ENCODE measurements at regions not wholly inside any gene's neighbourhood (a gene's known extent, or its start where the extent isn't known, plus 50 kb on each side); places are given as distances from the start of the nearest gene placed in this dataset.

- Mint-ChIP-seq H3K4me3 (no peak overlapping the region), H3K4me1 (ENCODE audit: low read depth) (no peaks in the 10 kb centered on the region), H3K27me3 (ENCODE audit: low read depth) (no peaks in the 10 kb centered on the region), H3K27ac (no peak overlapping the region), H3K36me3 (ENCODE audit: low read depth) (no peaks in the 10 kb centered on the region), H3K9me3 (no peaks in the 10 kb centered on the region)
- DNase-seq (ENCODE audit: low spot score) = no peak
These were observed 83.6 kb downstream of the HPGD start for GRCh38 chr4:174438711-174439110.

DNA sequence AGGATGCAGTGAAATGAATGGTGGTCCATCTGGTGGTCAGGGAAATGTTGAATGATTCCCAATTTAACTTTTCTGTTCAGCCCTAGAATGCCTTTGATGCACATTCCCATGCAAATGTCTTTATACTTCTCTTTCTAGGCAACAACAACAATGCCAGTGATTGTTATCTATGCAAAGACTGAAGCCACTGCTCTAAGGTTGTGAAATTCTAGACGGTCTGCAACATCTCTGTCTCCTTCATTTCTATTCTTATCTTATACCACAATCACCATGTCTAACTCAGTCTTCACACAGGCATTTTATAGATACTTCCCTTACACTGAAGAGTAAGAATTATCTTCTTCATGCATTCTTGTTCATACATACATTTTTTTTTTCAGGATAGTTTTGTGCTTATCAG lies 84.5 kb downstream of the HPGD start:
- no peaks in the 10 kb centered on the region for H3K27me3 Mint-ChIP-seq (ENCODE audit: low read depth)
- no peaks in the 10 kb centered on the region for H3K4me1 Mint-ChIP-seq (ENCODE audit: low read depth)
- H3K4me3 Mint-ChIP-seq = no peak overlapping the region
- H3K27ac Mint-ChIP-seq = no peak overlapping the region
- no peak for DNase-seq (ENCODE audit: low spot score)
- no peaks in the 10 kb centered on the region for H3K36me3 Mint-ChIP-seq (ENCODE audit: low read depth)
- H3K9me3 Mint-ChIP-seq = no peaks in the 10 kb centered on the region

- DNase-seq (ENCODE audit: low spot score) = no peak
- Mint-ChIP-seq H3K9me3 (no peaks in the 10 kb centered on the region), H3K27me3 (ENCODE audit: low read depth) (no peaks in the 10 kb centered on the region), H3K4me3 (no peak overlapping the region), H3K4me1 (ENCODE audit: low read depth) (no peaks in the 10 kb centered on the region), H3K36me3 (ENCODE audit: low read depth) (no peaks in the 10 kb centered on the region), H3K27ac (no peak overlapping the region)
These were observed 85.0 kb downstream of the HPGD start for GRCh38 chr4:174437324-174437723.

- Mint-ChIP-seq H3K36me3 (ENCODE audit: low read depth) (no peaks in the 10 kb centered on the region), H3K27me3 (ENCODE audit: low read depth) (no peaks in the 10 kb centered on the region), H3K4me1 (ENCODE audit: low read depth) (no peaks in the 10 kb centered on the region), H3K9me3 (no peaks in the 10 kb centered on the region), H3K4me3 (no peak overlapping the region), H3K27ac (no peak overlapping the region)
- no peak for DNase-seq (ENCODE audit: low spot score)
These were observed 85.9 kb downstream of the HPGD start for GRCh38 chr4:174436377-174436776.

DNA sequence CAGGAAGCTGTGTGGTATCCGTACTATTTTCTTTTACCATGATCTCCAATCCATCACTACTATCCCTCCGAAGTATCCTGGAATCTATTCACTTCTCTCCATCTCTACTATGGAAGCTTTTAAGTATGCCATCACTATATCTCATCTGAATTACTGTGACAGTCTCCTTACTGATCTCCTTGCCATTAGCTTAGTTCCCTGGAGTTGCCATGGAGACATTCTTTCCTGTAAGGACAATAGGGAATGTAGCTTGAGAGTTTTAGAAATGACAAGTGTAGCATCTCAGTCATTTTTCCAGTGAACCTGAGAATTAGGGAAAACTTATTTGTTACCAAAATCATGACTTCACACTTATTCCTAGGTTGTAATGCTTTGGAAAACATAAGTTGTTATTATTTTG lies 86.3 kb downstream of the HPGD start:
- Mint-ChIP-seq H3K27me3 (ENCODE audit: low read depth) (no peaks in the 10 kb centered on the region), H3K36me3 (ENCODE audit: low read depth) (no peaks in the 10 kb centered on the region), H3K4me1 (ENCODE audit: low read depth) (no peaks in the 10 kb centered on the region), H3K27ac (no peak overlapping the region), H3K9me3 (no peaks in the 10 kb centered on the region), H3K4me3 (no peak overlapping the region)
- DNase-seq (ENCODE audit: low spot score) = no peak

GRCh38 chr4:174434455-174434854 lies 87.8 kb downstream of the HPGD start:
- no peak overlapping the region for H3K4me3 Mint-ChIP-seq
- no peaks in the 10 kb centered on the region for H3K36me3 Mint-ChIP-seq (ENCODE audit: low read depth)
- H3K27ac Mint-ChIP-seq = no peak overlapping the region
- no peaks in the 10 kb centered on the region for H3K4me1 Mint-ChIP-seq (ENCODE audit: low read depth)
- no peaks in the 10 kb centered on the region for H3K9me3 Mint-ChIP-seq
- DNase-seq (ENCODE audit: low spot score) = no peak
- H3K27me3 Mint-ChIP-seq (ENCODE audit: low read depth) = no peaks in the 10 kb centered on the region

GRCh38 chr4:174430576-174430975 lies 91.7 kb downstream of the HPGD start:
- Mint-ChIP-seq H3K4me1 (ENCODE audit: low read depth) (no peaks in the 10 kb centered on the region), H3K4me3 (no peak overlapping the region), H3K27me3 (ENCODE audit: low read depth) (peaks cover 5% of the 10 kb centered on the region), H3K36me3 (ENCODE audit: low read depth) (no peaks in the 10 kb centered on the region), H3K9me3 (no peaks in the 10 kb centered on the region), H3K27ac (no peak overlapping the region)
- no peak for DNase-seq (ENCODE audit: low spot score)

DNA sequence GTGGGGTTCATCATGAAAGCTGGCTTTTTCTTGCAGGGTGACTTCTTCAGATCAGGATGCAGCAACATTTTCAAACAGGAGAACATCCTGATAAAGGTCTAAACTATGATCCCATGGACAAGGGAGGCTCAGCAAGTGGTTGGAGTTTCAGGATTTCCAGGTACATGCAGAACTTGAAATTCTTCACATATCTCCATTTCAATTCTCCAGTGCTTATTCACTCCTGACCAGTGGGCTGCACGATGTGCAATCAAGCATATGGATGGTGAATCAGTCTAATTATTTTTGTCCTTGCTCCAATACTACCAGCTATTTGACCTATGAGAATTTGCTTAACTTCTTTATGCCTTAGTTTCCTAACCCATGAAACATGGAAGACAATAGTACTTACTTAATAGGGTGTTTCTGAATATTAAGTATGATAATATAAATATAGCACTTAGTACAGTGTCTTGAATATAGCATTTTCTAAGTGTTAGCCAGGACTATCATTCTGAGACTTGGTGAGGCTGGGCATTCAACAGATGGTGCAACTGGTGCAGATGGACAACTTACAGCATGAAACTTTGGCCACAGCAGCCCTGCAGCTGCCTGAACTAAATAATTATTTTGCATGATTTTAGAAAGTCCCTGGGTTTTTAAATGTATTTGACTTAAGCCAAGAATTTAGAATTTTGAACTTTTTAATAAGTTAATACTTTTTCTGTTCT lies 92.4 kb downstream of the HPGD start:
- no peak overlapping the region for H3K27ac Mint-ChIP-seq
- H3K36me3 Mint-ChIP-seq (ENCODE audit: low read depth) = no peaks in the 10 kb centered on the region
- H3K27me3 Mint-ChIP-seq (ENCODE audit: low read depth) = peaks cover 5% of the 10 kb centered on the region
- no peak overlapping the region for H3K4me3 Mint-ChIP-seq
- no peaks in the 10 kb centered on the region for H3K4me1 Mint-ChIP-seq (ENCODE audit: low read depth)
- no peaks in the 10 kb centered on the region for H3K9me3 Mint-ChIP-seq
- DNase-seq (ENCODE audit: low spot score) = no peak

DNA sequence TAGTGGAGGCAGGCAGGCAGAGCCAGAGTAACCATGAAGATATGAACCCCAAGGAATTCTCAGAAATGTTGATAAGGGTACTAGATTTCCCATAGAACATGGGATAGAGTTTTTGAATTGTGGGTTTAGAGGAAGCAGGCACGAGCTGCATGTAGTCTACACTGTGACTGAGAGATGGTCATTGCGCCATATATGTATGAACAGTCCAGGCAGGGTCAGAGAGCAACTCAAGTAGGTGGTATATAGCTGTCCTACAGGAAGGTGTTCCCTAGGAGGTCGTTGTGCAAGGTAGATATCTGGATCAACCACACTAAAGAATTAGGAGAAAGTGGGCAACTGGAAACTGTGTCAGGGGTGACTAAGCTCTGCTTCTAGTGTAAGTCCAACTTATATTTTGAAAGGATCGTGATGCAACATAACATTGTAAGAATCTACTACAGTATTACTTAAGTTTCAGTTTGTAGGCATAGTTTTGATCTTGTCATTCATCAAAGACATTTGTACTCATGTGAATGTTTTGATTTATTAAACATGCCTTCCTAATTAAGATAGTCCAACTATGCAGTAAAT lies 94.6 kb downstream of the HPGD start:
- Mint-ChIP-seq H3K27ac (no peak overlapping the region), H3K4me1 (ENCODE audit: low read depth) (peaks cover 5% of the 10 kb centered on the region), H3K4me3 (no peak overlapping the region), H3K9me3 (no peaks in the 10 kb centered on the region), H3K27me3 (ENCODE audit: low read depth) (peaks cover 5% of the 10 kb centered on the region), H3K36me3 (ENCODE audit: low read depth) (no peaks in the 10 kb centered on the region)
- DNase-seq (ENCODE audit: low spot score) = no peak

- H3K27ac Mint-ChIP-seq = no peak overlapping the region
- no peaks in the 10 kb centered on the region for H3K36me3 Mint-ChIP-seq (ENCODE audit: low read depth)
- no peak overlapping the region for H3K4me3 Mint-ChIP-seq
- DNase-seq (ENCODE audit: low spot score) = no peak
- H3K4me1 Mint-ChIP-seq (ENCODE audit: low read depth) = peaks cover 7% of the 10 kb centered on the region
- peaks cover 5% of the 10 kb centered on the region for H3K27me3 Mint-ChIP-seq (ENCODE audit: low read depth)
- H3K9me3 Mint-ChIP-seq = no peaks in the 10 kb centered on the region
These were observed 96.6 kb downstream of the HPGD start for GRCh38 chr4:174425669-174426068.

GRCh38 chr4:174423257-174423944 lies 98.9 kb downstream of the HPGD start:
- Mint-ChIP-seq H3K27me3 (ENCODE audit: low read depth) (peaks cover 5% of the 10 kb centered on the region), H3K9me3 (no peaks in the 10 kb centered on the region), H3K27ac (no peak overlapping the region), H3K4me1 (ENCODE audit: low read depth) (peaks cover 13% of the 10 kb centered on the region), H3K4me3 (peak overlapping the region; percentile 4), H3K36me3 (ENCODE audit: low read depth) (no peaks in the 10 kb centered on the region)
- DNase-seq (ENCODE audit: low spot score) = peak; percentile 19

DNA sequence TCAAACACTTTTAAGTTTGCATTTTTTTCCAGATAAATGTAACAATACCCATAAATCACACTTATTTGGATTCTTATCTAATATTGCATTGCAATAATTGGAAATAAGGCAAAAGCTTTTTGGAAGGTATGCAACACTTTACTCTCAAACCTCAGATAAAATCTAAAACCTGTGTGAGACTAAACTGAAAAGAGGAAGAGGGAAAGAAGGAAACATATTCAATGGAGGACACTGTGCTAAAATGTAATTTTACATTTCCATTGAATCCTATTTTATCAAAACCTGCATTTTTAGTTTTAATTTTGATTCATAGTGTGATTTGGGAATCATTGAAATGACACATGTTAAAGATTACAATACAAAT lies 99.4 kb downstream of the HPGD start:
- H3K36me3 Mint-ChIP-seq (ENCODE audit: low read depth) = no peaks in the 10 kb centered on the region
- H3K4me1 Mint-ChIP-seq (ENCODE audit: low read depth) = peaks cover 13% of the 10 kb centered on the region
- H3K4me3 Mint-ChIP-seq = no peak overlapping the region
- DNase-seq (ENCODE audit: low spot score) = no peak
- no peaks in the 10 kb centered on the region for H3K9me3 Mint-ChIP-seq
- H3K27me3 Mint-ChIP-seq (ENCODE audit: low read depth) = peaks cover 5% of the 10 kb centered on the region
- no peak overlapping the region for H3K27ac Mint-ChIP-seq

DNA sequence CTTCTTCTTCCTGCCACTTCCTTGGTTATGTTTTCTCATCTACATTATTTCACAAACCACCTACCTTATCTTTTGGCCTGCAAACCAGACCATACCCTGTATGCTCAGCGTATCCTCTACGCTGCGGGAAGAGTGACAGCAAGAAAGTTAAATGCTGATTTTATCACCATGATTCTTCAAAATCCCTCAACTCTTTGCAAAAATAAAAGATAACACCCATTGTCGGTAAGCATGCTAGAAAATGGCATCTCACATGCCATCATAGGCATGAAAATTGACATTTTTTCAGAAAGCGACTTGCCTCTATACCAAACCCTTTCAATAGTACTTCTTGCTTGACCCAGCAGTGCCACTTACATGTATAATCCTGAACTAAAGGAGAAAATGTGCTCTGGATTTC lies 102.0 kb downstream of the HPGD start:
- Mint-ChIP-seq H3K27me3 (ENCODE audit: low read depth) (no peaks in the 10 kb centered on the region), H3K27ac (peak overlapping the region; percentile 24), H3K4me3 (peak overlapping the region; percentile 28), H3K4me1 (ENCODE audit: low read depth) (peaks cover 13% of the 10 kb centered on the region), H3K36me3 (ENCODE audit: low read depth) (no peaks in the 10 kb centered on the region), H3K9me3 (no peaks in the 10 kb centered on the region)
- no peak for DNase-seq (ENCODE audit: low spot score)

DNA sequence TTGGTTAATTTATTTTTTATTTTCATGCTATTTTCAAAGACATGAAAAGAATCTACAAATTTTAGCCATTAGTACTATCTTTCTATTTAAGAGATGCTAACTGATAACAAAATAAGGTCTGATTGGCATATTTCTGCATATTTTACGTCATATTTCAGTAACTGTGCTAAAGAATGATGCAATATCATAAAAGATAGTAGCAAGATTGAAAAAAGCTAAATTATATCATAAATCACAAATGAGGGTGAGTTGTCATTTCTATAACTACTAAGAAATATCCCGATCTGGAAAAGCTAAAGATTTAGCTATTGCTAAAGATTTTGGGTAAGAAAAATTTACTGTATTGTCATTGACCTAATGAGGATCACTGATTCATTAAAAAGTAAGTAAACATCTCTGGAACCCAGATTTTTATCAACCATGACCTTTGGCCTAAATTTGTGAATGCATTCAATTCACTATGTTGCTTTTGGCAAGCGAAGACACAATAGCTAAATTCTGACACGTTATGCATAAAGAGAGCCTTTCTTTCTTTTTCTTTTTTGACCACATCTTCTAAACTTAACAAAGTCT lies 103.6 kb downstream of the HPGD start:
- H3K27me3 Mint-ChIP-seq (ENCODE audit: low read depth) = no peaks in the 10 kb centered on the region
- H3K27ac Mint-ChIP-seq = no peak overlapping the region
- no peak overlapping the region for H3K4me3 Mint-ChIP-seq
- H3K4me1 Mint-ChIP-seq (ENCODE audit: low read depth) = peaks cover 13% of the 10 kb centered on the region
- no peak for DNase-seq (ENCODE audit: low spot score)
- H3K9me3 Mint-ChIP-seq = no peaks in the 10 kb centered on the region
- H3K36me3 Mint-ChIP-seq (ENCODE audit: low read depth) = no peaks in the 10 kb centered on the region
